Mesothelial cell of epicardium (in vitro differentiated cells): ENCODE measurements at regions not wholly inside any gene's neighbourhood (a gene's known extent, or its start where the extent isn't known, plus 50 kb on each side); places are given as distances from the start of the nearest gene placed in this dataset.

Source experiments
- DNase-seq, 2 experiments: peaks; one replicate each; pipeline ENCODE4 v3.0.0; 2021; ENCODE audit warnings: low spot score in 2 of 2; ENCODE audit not compliant: unreplicated experiment in 2 of 2
- H3K27ac Mint-ChIP-seq: 2 replicates; pipeline ENCODE4 v1.8.0; 2021; ENCODE audit warnings: mixed read lengths
- H3K27me3 Mint-ChIP-seq: 2 replicates; pipeline ENCODE4 v1.8.0; 2021; ENCODE audit warnings: low read depth, mixed read lengths
- H3K36me3 Mint-ChIP-seq: 2 replicates; pipeline ENCODE4 v1.8.0; 2021; ENCODE audit warnings: mixed read lengths
- H3K4me1 Mint-ChIP-seq: 2 replicates; pipeline ENCODE4 v1.8.0; 2021; ENCODE audit warnings: mixed read lengths
- H3K4me3 Mint-ChIP-seq: 2 replicates; pipeline ENCODE4 v1.8.0; 2021; ENCODE audit warnings: mild to moderate bottlenecking, moderate library complexity, mixed read lengths
- H3K9me3 Mint-ChIP-seq: 2 replicates; pipeline ENCODE4 v1.8.0; 2021; ENCODE audit warnings: mixed read lengths
- CTCF ChIP-seq: fragments of 200-600 bp; sonication (generic); IDR thresholded peaks from one replicate; pipeline ENCODE4 v1.5.0; 2021; ENCODE audit warnings: antibody characterized with exemption; ENCODE audit not compliant: unreplicated experiment

GRCh38 chr6:122154155-122154554 is 245.3 kb upstream of the HSF2 start:
- H3K9me3 Mint-ChIP-seq: peaks cover 3% of the 10 kb centered on the region
- peaks cover 19% of the 10 kb centered on the region for H3K4me1 Mint-ChIP-seq
- no peak overlapping the region for H3K27ac Mint-ChIP-seq

GRCh38 chr6:122154912-122155575 is 244.4 kb upstream of the HSF2 start:
- Mint-ChIP-seq H3K4me1 (peaks cover 19% of the 10 kb centered on the region), H3K4me3 (no peak overlapping the region), H3K9me3 (peaks cover 10% of the 10 kb centered on the region), H3K27me3 (no peaks in the 10 kb centered on the region), H3K36me3 (no peaks in the 10 kb centered on the region), H3K27ac (no peak overlapping the region)
- no peak for TF ChIP-seq CTCF
- no peak for DNase-seq

More at GRCh38 chr6:122154155-122154554, 245.3 kb upstream of the HSF2 start:
- DNase-seq: no peak
- TF ChIP-seq CTCF: no peak
- Mint-ChIP-seq H3K27me3 (no peaks in the 10 kb centered on the region), H3K36me3 (no peaks in the 10 kb centered on the region), H3K4me3 (no peak overlapping the region)

GRCh38 chr6:122161136-122161535 is 238.3 kb upstream of the HSF2 start:
- Mint-ChIP-seq H3K27me3 (no peaks in the 10 kb centered on the region), H3K9me3 (peaks cover 26% of the 10 kb centered on the region), H3K4me3 (no peak overlapping the region), H3K27ac (no peak overlapping the region), H3K4me1 (no peaks in the 10 kb centered on the region), H3K36me3 (no peaks in the 10 kb centered on the region)
- DNase-seq: no peak
- TF ChIP-seq CTCF: no peak

GRCh38 chr6:122165014-122165413 is 234.4 kb upstream of the HSF2 start:
- peaks cover 16% of the 10 kb centered on the region for H3K9me3 Mint-ChIP-seq
- TF ChIP-seq CTCF: no peak
- DNase-seq: no peak
- no peak overlapping the region for H3K27ac Mint-ChIP-seq
- H3K36me3 Mint-ChIP-seq: no peaks in the 10 kb centered on the region
- H3K27me3 Mint-ChIP-seq: no peaks in the 10 kb centered on the region
- no peaks in the 10 kb centered on the region for H3K4me1 Mint-ChIP-seq
- no peak overlapping the region for H3K4me3 Mint-ChIP-seq

- Mint-ChIP-seq H3K9me3 (peaks cover 9% of the 10 kb centered on the region), H3K27ac (no peak overlapping the region), H3K4me1 (no peaks in the 10 kb centered on the region), H3K4me3 (no peak overlapping the region), H3K27me3 (no peaks in the 10 kb centered on the region), H3K36me3 (no peaks in the 10 kb centered on the region)
- DNase-seq: no peak
- no peak for TF ChIP-seq CTCF
These were observed 229.2 kb upstream of the HSF2 start for GRCh38 chr6:122170274-122170673.

GRCh38 chr6:122178988-122179387 is 220.5 kb upstream of the HSF2 start:
- Mint-ChIP-seq H3K27me3 (peaks cover 5% of the 10 kb centered on the region), H3K27ac (no peak overlapping the region), H3K36me3 (no peaks in the 10 kb centered on the region), H3K9me3 (no peaks in the 10 kb centered on the region), H3K4me3 (no peak overlapping the region), H3K4me1 (peaks cover 3% of the 10 kb centered on the region)
- no peak for TF ChIP-seq CTCF
- no peak for DNase-seq
